HCT116 (cell line): ENCODE measurements at regions not wholly inside any gene's neighbourhood (a gene's known extent, or its start where the extent isn't known, plus 50 kb on each side); places are given as distances from the start of the nearest gene placed in this dataset.

Experiments
- ATAC-seq: fragments of 200-7000 bp; cut with Tn5 transposase; 2 replicates; pipeline ENCODE4 v1.9.1; 2020; ENCODE audit warnings: mild to moderate bottlenecking, moderate library complexity
- BruUV-seq: library from RNA; stranded (reverse); fragments of 400-500 nt; replicated peaks from 2 replicates; lab custom pipeline; 2021; lab: Mats Ljungman, UMichigan
- CTCF ChIA-PET: fragments of 300-600 bp; sonication (Branson Sonifier 250); formaldehyde crosslinking; loops from one replicate; lab custom pipeline; 2021; ENCODE audit warnings: antibody characterized with exemption; lab: Charles Lee
- POLR2A ChIA-PET: fragments of 300-600, 350-600 bp; sonication (Branson Sonifier 250); formaldehyde crosslinking; loops from one replicate; lab custom pipeline; 2021; ENCODE audit warnings: antibody characterized with exemption; lab: Charles Lee
- RAD21 ChIA-PET, 2 experiments: fragments of 300-600 bp; sonication (Branson Sonifier 250); formaldehyde crosslinking; loops; one replicate each; lab custom pipeline; 2023; ENCODE audit warnings: low total read pairs in 2 of 2; ENCODE audit not compliant: uncharacterized antibody in 2 of 2, unreplicated experiment in 2 of 2, low non-redundant PET in 1 of 2; lab: Charles Lee
- DNase-seq: peaks from one replicate; pipeline ENCODE4 v3.0.0-alpha.2; 2010; ENCODE audit warnings: low read depth, low spot score
- H2AFZ ChIP-seq: fragments of 200-600 bp; shearing (Covaris generic), sonication (generic); 2 replicates; pipeline ENCODE4 v1.6.1; 2017; ENCODE audit warnings: low read depth, mixed run types, mixed read lengths, antibody characterized with exemption, low read length; ENCODE audit not compliant: poor library complexity, severe bottlenecking
- H3K27ac ChIP-seq: 2 replicates; pipeline ENCODE4 v1.5.1; 2012; ENCODE audit warnings: low read depth, low read length
- H3K27me3 ChIP-seq: fragments of 200-600 bp; sonication (generic); 2 replicates; pipeline ENCODE4 v1.6.1; 2016; ENCODE audit warnings: mixed run types, low read length, mixed read lengths; ENCODE audit not compliant: insufficient read depth
- H3K36me3 ChIP-seq, 2 experiments: fragments of 200-500 bp in 1 of 2; fragments of 200-600 bp in 1 of 2; sonication (Bioruptor generic) in 1 of 2; sonication (generic) in 1 of 2; 2 replicates each; pipeline versions ENCODE4 v1.5.1 to v1.6.1; 2014 to 2016; ENCODE audit warnings: low read length in 2 of 2, inconsistent platforms in 1 of 2, mixed read lengths in 1 of 2, mixed run types in 1 of 2; ENCODE audit not compliant: insufficient read depth in 2 of 2, control insufficient read depth in 1 of 2
- H3K4me1 ChIP-seq, 2 experiments: fragments of 200-600 bp in 1 of 2; sonication (generic) in 1 of 2; 2 replicates each; pipeline versions ENCODE4 v1.5.1 to v1.6.1; 2012 to 2017; ENCODE audit warnings: low read length in 2 of 2, inconsistent platforms in 1 of 2, mild to moderate bottlenecking in 1 of 2, mixed read lengths in 1 of 2, mixed run types in 1 of 2, moderate library complexity in 1 of 2; ENCODE audit not compliant: insufficient read depth in 2 of 2, control insufficient read depth in 1 of 2
- H3K4me2 ChIP-seq: fragments of 200-600 bp; sonication (generic); 2 replicates; pipeline ENCODE4 v1.6.1; 2017; ENCODE audit warnings: mixed run types, low read length, mixed read lengths
- H3K4me3 ChIP-seq, 2 experiments: fragments of 200-600 bp in 1 of 2; sonication (generic) in 1 of 2; replicated peaks in 1 of 2; 2 replicates each; pipeline ENCODE4 v1.5.1; 2011 to 2016; ENCODE audit warnings: low read length in 2 of 2, control low read depth in 1 of 2, low read depth in 1 of 2, mild to moderate bottlenecking in 1 of 2, mixed read lengths in 1 of 2, mixed run types in 1 of 2
- H3K79me2 ChIP-seq: fragments of 200-600 bp; sonication (generic); 2 replicates; pipeline ENCODE4 v1.6.1; 2017; ENCODE audit warnings: mild to moderate bottlenecking, mixed run types, low read length, moderate library complexity, mixed read lengths; ENCODE audit not compliant: insufficient read depth
- H3K9ac ChIP-seq: fragments of 200-600 bp; sonication (generic); 2 replicates; pipeline ENCODE4 v1.6.1; 2016; ENCODE audit warnings: low read length, mixed read lengths
- H3K9me2 ChIP-seq: fragments of 200-600 bp; sonication (generic), shearing (Covaris generic); 2 replicates; pipeline ENCODE4 v1.6.1; 2017; ENCODE audit warnings: mixed run types, mild to moderate bottlenecking, moderate library complexity; ENCODE audit not compliant: insufficient read depth
- H3K9me3 ChIP-seq, 2 experiments: fragments of 200-500 bp in 1 of 2; fragments of 200-600 bp in 1 of 2; sonication (Bioruptor generic) in 1 of 2; sonication (generic) in 1 of 2; 2 replicates each; pipeline ENCODE4 v1.6.1; 2014 to 2017; ENCODE audit warnings: low read length in 2 of 2, mixed read lengths in 2 of 2, inconsistent platforms in 1 of 2, low read depth in 1 of 2, mild to moderate bottlenecking in 1 of 2, mixed run types in 1 of 2, moderate library complexity in 1 of 2; ENCODE audit not compliant: control insufficient read depth in 1 of 2, insufficient read depth in 1 of 2
- H4K20me1 ChIP-seq: fragments of 200-600 bp; sonication (generic), shearing (Covaris generic); 2 replicates; pipeline ENCODE4 v1.6.1; 2017; ENCODE audit warnings: mixed run types, mild to moderate bottlenecking, moderate library complexity; ENCODE audit not compliant: insufficient read depth
- ATF3 ChIP-seq: IDR thresholded peaks from 2 replicates; pipeline ENCODE4 v1.6.1; 2012
- CBX3 ChIP-seq: IDR thresholded peaks from 2 replicates; pipeline ENCODE4 v1.6.1; 2012; ENCODE audit warnings: low read depth
- CEBPB ChIP-seq: IDR thresholded peaks from 2 replicates; pipeline ENCODE4 v1.6.1; 2012; ENCODE audit warnings: low read depth
- EGR1 ChIP-seq: IDR thresholded peaks from 2 replicates; pipeline ENCODE4 v1.6.1; 2012; ENCODE audit warnings: low read depth
- ELF1 ChIP-seq: IDR thresholded peaks from 2 replicates; pipeline ENCODE4 v1.6.1; 2012; ENCODE audit warnings: low read depth, borderline replicate concordance
- EZH2 ChIP-seq: fragments of 200-600 bp; sonication (generic); IDR thresholded peaks from 2 replicates; pipeline ENCODE4 v1.6.1; 2017; ENCODE audit warnings: antibody characterized with exemption, mixed run types
- EZH2phosphoT487 ChIP-seq: fragments of 200-600 bp; IDR thresholded peaks from 2 replicates; pipeline ENCODE4 v1.6.1; 2018; ENCODE audit warnings: antibody characterized with exemption, borderline replicate concordance
- JUND ChIP-seq: IDR thresholded peaks from 2 replicates; pipeline ENCODE4 v1.6.1; 2012
- POLR2AphosphoS5 ChIP-seq: IDR thresholded peaks from 2 replicates; pipeline ENCODE4 v1.6.1; 2011; ENCODE audit warnings: mild to moderate bottlenecking, low read depth, low read length, moderate library complexity
- REST ChIP-seq: IDR thresholded peaks from 2 replicates; pipeline ENCODE4 v1.6.1; 2012; ENCODE audit warnings: low read depth
- SIN3A ChIP-seq: IDR thresholded peaks from 2 replicates; pipeline ENCODE4 v1.6.1; 2012; ENCODE audit warnings: low read depth
- SRF ChIP-seq: IDR thresholded peaks from 2 replicates; pipeline ENCODE4 v1.6.1; 2012; ENCODE audit warnings: low read depth
- YY1 ChIP-seq: IDR thresholded peaks from 2 replicates; pipeline ENCODE4 v1.6.1; 2011; ENCODE audit warnings: low read length, low read depth, moderate library complexity, mild to moderate bottlenecking; ENCODE audit not compliant: insufficient replicate concordance; ENCODE audit errors: extremely low read depth
- ZBTB33 ChIP-seq: IDR thresholded peaks from 2 replicates; pipeline ENCODE4 v1.6.1; 2011; ENCODE audit warnings: mild to moderate bottlenecking, low read length, moderate library complexity; ENCODE audit not compliant: insufficient replicate concordance; ENCODE audit errors: extremely low read depth
- ZFX ChIP-seq: fragments of 450-650 bp; IDR thresholded peaks from 2 replicates; pipeline ENCODE4 v1.6.1; 2017
- ZNF274 ChIP-seq: fragments of 200-500 bp; sonication (Bioruptor generic); IDR thresholded peaks from 2 replicates; pipeline ENCODE4 v1.6.1; 2014; ENCODE audit warnings: mild to moderate bottlenecking, low read depth, low read length, inconsistent platforms
- intact Hi-C: fragments of 100-400 bp; cut with micrococcal nuclease; formaldehyde crosslinking; loops from 2 replicates; pipeline ENCODE4 v1.10.0; 2022
- TF ChIP-seq, protein P1 (sequence below): IDR thresholded peaks from 2 replicates; pipeline ENCODE4 v1.6.1; 2012
- TF ChIP-seq, protein P2 (sequence below), 3 experiments: fragments of 200-600 bp in 1 of 3; sonication (generic) in 1 of 3; IDR thresholded peaks in 2 of 3; conservative IDR thresholded peaks in 1 of 3; 2 replicates each; pipeline ENCODE4 v1.5.1; 2012 to 2017; ENCODE audit warnings: low read depth in 2 of 3, low read length in 2 of 3, antibody characterized with exemption in 1 of 3, borderline replicate concordance in 1 of 3, control low read depth in 1 of 3, mild to moderate bottlenecking in 1 of 3, mixed read lengths in 1 of 3, mixed run types in 1 of 3, moderate library complexity in 1 of 3; ENCODE audit not compliant: insufficient read depth in 1 of 3

DNA sequence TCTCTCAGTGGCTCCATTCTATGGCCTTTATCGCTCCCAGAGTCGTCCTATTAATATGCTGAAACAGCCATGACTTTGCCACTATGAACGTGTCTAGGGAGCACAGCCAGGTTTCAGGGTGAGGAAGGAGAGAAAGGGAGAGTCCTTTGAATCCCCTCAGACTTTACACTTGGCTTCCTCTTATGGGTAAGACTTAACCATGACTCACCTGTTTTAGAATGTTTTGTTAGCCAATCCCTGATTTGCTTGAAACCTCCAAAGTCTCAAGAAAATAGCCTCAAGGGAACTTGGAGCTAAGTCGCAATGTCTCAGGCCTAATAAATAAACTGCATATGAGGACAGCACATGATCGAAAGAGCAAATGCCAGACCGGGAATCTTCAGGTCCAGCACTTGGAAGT, 131.2 kb upstream of the RCN1 start:
- no peak for TF ChIP-seq EZH2
- no peak for TF ChIP-seq CEBPB
- no peak for TF ChIP-seq REST
- TF ChIP-seq, protein P1, sequence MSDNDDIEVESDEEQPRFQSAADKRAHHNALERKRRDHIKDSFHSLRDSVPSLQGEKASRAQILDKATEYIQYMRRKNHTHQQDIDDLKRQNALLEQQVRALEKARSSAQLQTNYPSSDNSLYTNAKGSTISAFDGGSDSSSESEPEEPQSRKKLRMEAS: no peak
- TF ChIP-seq JUND: no peak
- TF ChIP-seq SRF: no peak
- TF ChIP-seq ZFX: no peak
- TF ChIP-seq SIN3A: no peak
- no peak for TF ChIP-seq EGR1
- TF ChIP-seq ZBTB33: no peak
- TF ChIP-seq YY1: no peak
- TF ChIP-seq, protein P2, sequence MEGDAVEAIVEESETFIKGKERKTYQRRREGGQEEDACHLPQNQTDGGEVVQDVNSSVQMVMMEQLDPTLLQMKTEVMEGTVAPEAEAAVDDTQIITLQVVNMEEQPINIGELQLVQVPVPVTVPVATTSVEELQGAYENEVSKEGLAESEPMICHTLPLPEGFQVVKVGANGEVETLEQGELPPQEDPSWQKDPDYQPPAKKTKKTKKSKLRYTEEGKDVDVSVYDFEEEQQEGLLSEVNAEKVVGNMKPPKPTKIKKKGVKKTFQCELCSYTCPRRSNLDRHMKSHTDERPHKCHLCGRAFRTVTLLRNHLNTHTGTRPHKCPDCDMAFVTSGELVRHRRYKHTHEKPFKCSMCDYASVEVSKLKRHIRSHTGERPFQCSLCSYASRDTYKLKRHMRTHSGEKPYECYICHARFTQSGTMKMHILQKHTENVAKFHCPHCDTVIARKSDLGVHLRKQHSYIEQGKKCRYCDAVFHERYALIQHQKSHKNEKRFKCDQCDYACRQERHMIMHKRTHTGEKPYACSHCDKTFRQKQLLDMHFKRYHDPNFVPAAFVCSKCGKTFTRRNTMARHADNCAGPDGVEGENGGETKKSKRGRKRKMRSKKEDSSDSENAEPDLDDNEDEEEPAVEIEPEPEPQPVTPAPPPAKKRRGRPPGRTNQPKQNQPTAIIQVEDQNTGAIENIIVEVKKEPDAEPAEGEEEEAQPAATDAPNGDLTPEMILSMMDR (IDR thresholded peaks at IDR 0.05 in 2 of 3, conservative IDR thresholded peaks at IDR 0.05 in 1 of 3; ENCODE audit: borderline replicate concordance in 1 of 3, insufficient read depth in 1 of 3, low read depth in 2 of 3, low read length in 2 of 3): no peak
- no peak for TF ChIP-seq CBX3
- no peak for TF ChIP-seq ELF1
- no peak for TF ChIP-seq EZH2phosphoT487
- no peak for TF ChIP-seq ATF3
- no peak for TF ChIP-seq ZNF274
- no peak for TF ChIP-seq POLR2AphosphoS5
- TF ChIP-seq, all 23 proteins: peak for 0
- POLR2A ChIA-PET: no interaction called here
- H3K4me2 ChIP-seq: no peak overlapping the region
- no peaks in the 10 kb centered on the region for H3K36me3 ChIP-seq
- RAD21 ChIA-PET: no interaction called here
- peaks cover 0 to 4% of the 10 kb centered on the region in 2 experiments; a peak in 1 of 4 replicates for H3K4me1 ChIP-seq
- no peak overlapping the region for H2AFZ ChIP-seq
- H3K27me3 ChIP-seq: no peaks in the 10 kb centered on the region
- no peaks in the 10 kb centered on the region for H3K79me2 ChIP-seq
- no peaks in the 10 kb centered on the region for H3K9me3 ChIP-seq
- no peak overlapping the region for H3K27ac ChIP-seq
- no peaks in the 10 kb centered on the region for H4K20me1 ChIP-seq
- no peak overlapping the region for H3K9ac ChIP-seq
- no TSS peak for BruUV-seq
- no peak overlapping the region for H3K4me3 ChIP-seq
- intact Hi-C loops: loop anchor here (2.0 to 10.0 kb wide), 5 partner anchors 215 to 852 kb away; no protein-coding TSS in a partner anchor
- ATAC-seq (no peak), DNase-seq (no peak)
- CTCF ChIA-PET: interaction anchor here (2.3 kb wide), 1 partner anchor 719 kb away, joined by 11 read pairs; no protein-coding TSS in a partner anchor
- no peaks in the 10 kb centered on the region for H3K9me2 ChIP-seq
